H1 (cell line): ENCODE measurements at regions not wholly inside any gene's neighbourhood (a gene's known extent, or its start where the extent isn't known, plus 50 kb on each side); places are given as distances from the start of the nearest gene placed in this dataset.

Experiments used
- CTCF ChIA-PET: fragments of 300-600 bp; sonication (Branson Sonifier 250); formaldehyde crosslinking; loops from one replicate; lab custom pipeline; 2021; ENCODE audit not compliant: partially characterized antibody; lab: Charles Lee
- POLR2A ChIA-PET: fragments of 300-600 bp; sonication (Branson Sonifier 250); formaldehyde crosslinking; loops from one replicate; lab custom pipeline; 2021; ENCODE audit warnings: inconsistent platforms; ENCODE audit not compliant: partially characterized antibody; lab: Charles Lee
- DNase-seq, 2 experiments: peaks; one replicate each; pipeline versions ENCODE4 v3.0.0 to v3.0.0-alpha.2; 2010 to 2022; ENCODE audit warnings: low spot score in 2 of 2, low read depth in 1 of 2, mixed read lengths in 1 of 2
- FAIRE-seq: peaks from 2 replicates; lab custom pipeline; 2011; peaks lifted over from hg19 to GRCh38; lab: Jason Lieb, UNC
- H2AFZ ChIP-seq: 2 replicates; pipeline ENCODE4 v1.8.1; 2012; ENCODE audit warnings: low read length, inconsistent platforms
- H2AK5ac ChIP-seq: 2 replicates; pipeline ENCODE4 v1.6.1; 2013; ENCODE audit warnings: low read depth, low read length
- H2BK120ac ChIP-seq: replicated peaks from 2 replicates; pipeline ENCODE3; 2013; ENCODE audit warnings: low read depth, low read length, inconsistent platforms
- H2BK12ac ChIP-seq: 2 replicates; pipeline ENCODE4 v1.6.1; 2013; ENCODE audit warnings: low read depth, low read length
- H2BK15ac ChIP-seq: 2 replicates; pipeline ENCODE4 v1.6.1; 2013; ENCODE audit warnings: low read length
- H2BK20ac ChIP-seq: 2 replicates; pipeline ENCODE4 v1.6.1; 2013; ENCODE audit warnings: low read length
- H2BK5ac ChIP-seq: 2 replicates; pipeline ENCODE4 v1.6.1; 2013; ENCODE audit warnings: low read depth, low read length
- H3K14ac ChIP-seq: 2 replicates; pipeline ENCODE4 v1.6.1; 2013; ENCODE audit warnings: inconsistent platforms; ENCODE audit not compliant: insufficient read length
- H3K18ac ChIP-seq: 2 replicates; pipeline ENCODE4 v1.6.1; 2013; ENCODE audit warnings: low read length; ENCODE audit errors: extremely low read depth
- H3K23ac ChIP-seq: 2 replicates; pipeline ENCODE4 v1.6.1; 2013; ENCODE audit warnings: inconsistent platforms; ENCODE audit not compliant: insufficient read length
- H3K23me2 ChIP-seq: 2 replicates; pipeline ENCODE4 v1.6.1; 2013; ENCODE audit warnings: low read depth, low read length
- H3K27ac ChIP-seq: 2 replicates; pipeline ENCODE4 v1.6.1; 2011; ENCODE audit warnings: low read depth, low read length, inconsistent platforms
- H3K27me3 ChIP-seq, 4 experiments: replicated peaks in 1 of 4; 1 replicate in 1 of 4; 2 replicates in 3 of 4; pipeline versions ENCODE4 v1.6.1 to v1.8.1; 2011 to 2013; ENCODE audit warnings: low read length in 3 of 4, mild to moderate bottlenecking in 3 of 4, inconsistent platforms in 2 of 4, mixed read lengths in 2 of 4, moderate library complexity in 1 of 4; ENCODE audit not compliant: control insufficient read depth in 3 of 4, insufficient read depth in 3 of 4; ENCODE audit errors: extremely low read depth in 1 of 4
- H3K36me3 ChIP-seq, 4 experiments: 2 replicates each; pipeline versions ENCODE4 v1.6.1 to v1.8.1; 2011 to 2013; ENCODE audit warnings: mild to moderate bottlenecking in 4 of 4, low read length in 3 of 4, moderate library complexity in 2 of 4, control low read depth in 1 of 4, inconsistent platforms in 1 of 4; ENCODE audit not compliant: insufficient read depth in 4 of 4, control insufficient read depth in 2 of 4
- H3K4ac ChIP-seq: replicated peaks from 2 replicates; pipeline ENCODE3; 2013; ENCODE audit warnings: low read length, low read depth, mixed read lengths, inconsistent platforms; ENCODE audit not compliant: insufficient read length
- H3K4me1 ChIP-seq, 4 experiments: replicated peaks in 1 of 4; 1 replicate in 1 of 4; 2 replicates in 3 of 4; pipeline versions ENCODE4 v1.6.1 to v1.8.1; 2011 to 2013; ENCODE audit warnings: low read length in 3 of 4, inconsistent platforms in 2 of 4, mixed read lengths in 1 of 4; ENCODE audit not compliant: insufficient read depth in 4 of 4, control insufficient read depth in 3 of 4
- H3K4me2 ChIP-seq, 2 experiments: 2 replicates each; pipeline versions ENCODE4 v1.6.1 to v1.8.1; 2011 to 2013; ENCODE audit warnings: low read depth in 2 of 2, low read length in 2 of 2, control low read depth in 1 of 2, inconsistent platforms in 1 of 2, mild to moderate bottlenecking in 1 of 2; ENCODE audit not compliant: insufficient read depth in 1 of 2
- H3K4me3 ChIP-seq, 4 experiments: fragments of 200-600, 300-600 bp in 1 of 4; sonication (generic), shearing (Covaris generic), sonication (Bioruptor Twin) in 1 of 4; 2 replicates each; pipeline versions ENCODE4 v1.5.1 to v1.8.1; 2011 to 2016; ENCODE audit warnings: low read length in 4 of 4, low read depth in 3 of 4, control low read depth in 2 of 4, inconsistent platforms in 2 of 4, mild to moderate bottlenecking in 2 of 4, mixed read lengths in 1 of 4, moderate library complexity in 1 of 4; ENCODE audit not compliant: insufficient read depth in 2 of 4; ENCODE audit errors: extremely low read depth in 1 of 4
- H3K56ac ChIP-seq: replicated peaks from 2 replicates; pipeline ENCODE3; 2013; ENCODE audit warnings: low read depth, mild to moderate bottlenecking, mixed read lengths, low read length, inconsistent platforms; ENCODE audit not compliant: insufficient read length
- H3K79me1 ChIP-seq: 2 replicates; pipeline ENCODE4 v1.6.1; 2013; ENCODE audit warnings: low read depth, low read length, control low read depth
- H3K79me2 ChIP-seq, 2 experiments: 2 replicates each; pipeline versions ENCODE4 v1.6.1 to v1.8.1; 2012 to 2013; ENCODE audit warnings: low read length in 2 of 2, mild to moderate bottlenecking in 2 of 2, inconsistent platforms in 1 of 2; ENCODE audit not compliant: insufficient read depth in 2 of 2, control insufficient read depth in 1 of 2
- H3K9ac ChIP-seq, 4 experiments: replicated peaks in 1 of 4; 1 replicate in 1 of 4; 2 replicates in 3 of 4; pipeline versions ENCODE4 v1.6.1 to v1.8.1; 2011 to 2013; ENCODE audit warnings: low read depth in 3 of 4, low read length in 3 of 4, control low read depth in 2 of 4, mild to moderate bottlenecking in 2 of 4, moderate library complexity in 2 of 4, inconsistent platforms in 1 of 4; ENCODE audit errors: extremely low read depth in 1 of 4
- H3K9me3 ChIP-seq, 2 experiments: 2 replicates each; pipeline versions ENCODE4 v1.6.1 to v1.8.1; 2012 to 2013; ENCODE audit warnings: mild to moderate bottlenecking in 2 of 2, moderate library complexity in 2 of 2, control low read depth in 1 of 2, inconsistent platforms in 1 of 2, low read depth in 1 of 2, low read length in 1 of 2, mixed read lengths in 1 of 2; ENCODE audit not compliant: insufficient read depth in 2 of 2
- H4K20me1 ChIP-seq, 2 experiments: replicated peaks in 1 of 2; 2 replicates each; pipeline versions ENCODE3 to v1.8.1; 2011 to 2013; ENCODE audit warnings: inconsistent platforms in 2 of 2, low read length in 2 of 2, mild to moderate bottlenecking in 1 of 2; ENCODE audit not compliant: insufficient read depth in 2 of 2, control insufficient read depth in 1 of 2
- H4K5ac ChIP-seq: 2 replicates; pipeline ENCODE4 v1.6.1; 2013; ENCODE audit warnings: low read length, low read depth, mixed read lengths, inconsistent platforms; ENCODE audit not compliant: insufficient read length
- H4K8ac ChIP-seq: 2 replicates; pipeline ENCODE4 v1.8.0; 2013; ENCODE audit warnings: mild to moderate bottlenecking, moderate library complexity, low read length, inconsistent platforms; ENCODE audit not compliant: insufficient read depth; ENCODE audit errors: extremely low read depth
- H4K91ac ChIP-seq: replicated peaks from 2 replicates; pipeline ENCODE3; 2013; ENCODE audit warnings: low read length, mixed read lengths, inconsistent platforms; ENCODE audit not compliant: insufficient read length
- BCL11A ChIP-seq, 2 experiments: IDR thresholded peaks; one replicate each; pipeline ENCODE4 v1.6.1; 2011; ENCODE audit warnings: low read depth in 2 of 2, low read length in 2 of 2, mild to moderate bottlenecking in 2 of 2
- CBX8 ChIP-seq: fragments of 300-800, 300-1000 bp; sonication (generic); IDR thresholded peaks from 2 replicates; pipeline ENCODE4 v1.7.1; 2016; ENCODE audit warnings: low read depth, low read length, borderline replicate concordance
- CTBP2 ChIP-seq: IDR thresholded peaks from 2 replicates; pipeline ENCODE4 v1.7.0; 2011; ENCODE audit warnings: borderline replicate concordance, mild to moderate bottlenecking, moderate library complexity, mixed read lengths, low read length; ENCODE audit not compliant: insufficient read depth, insufficient read length
- EP300 ChIP-seq, 2 experiments: IDR thresholded peaks; 1 replicate in 1 of 2; 2 replicates in 1 of 2; pipeline ENCODE4 v1.6.1; 2011 to 2012; ENCODE audit warnings: low read depth in 2 of 2, low read length in 2 of 2, mild to moderate bottlenecking in 2 of 2, borderline replicate concordance in 1 of 2, inconsistent platforms in 1 of 2, moderate library complexity in 1 of 2
- FOSL1 ChIP-seq: IDR thresholded peaks from 2 replicates; pipeline ENCODE4 v1.6.1; 2011; ENCODE audit warnings: mild to moderate bottlenecking, low read depth, low read length, moderate library complexity; ENCODE audit not compliant: insufficient read depth
- KDM5A ChIP-seq: fragments of 200-600 bp; IDR thresholded peaks from 2 replicates; pipeline ENCODE4 v1.7.1; 2012; ENCODE audit warnings: mild to moderate bottlenecking, low read length, inconsistent platforms, mixed read lengths
- NANOG ChIP-seq: IDR thresholded peaks from 2 replicates; pipeline ENCODE4 v1.6.1; 2011; ENCODE audit warnings: low read length, low read depth, mild to moderate bottlenecking, inconsistent platforms; ENCODE audit not compliant: insufficient read depth, poor library complexity, severe bottlenecking
- POLR2A ChIP-seq, 2 experiments: IDR thresholded peaks; 1 replicate in 1 of 2; 2 replicates in 1 of 2; pipeline ENCODE4 v1.6.1; 2011; ENCODE audit warnings: low read depth in 2 of 2, low read length in 2 of 2, mild to moderate bottlenecking in 2 of 2; ENCODE audit errors: control extremely low read depth in 1 of 2
- POU5F1 ChIP-seq: IDR thresholded peaks from 2 replicates; pipeline ENCODE4 v1.6.1; 2011; ENCODE audit warnings: low read depth, mild to moderate bottlenecking, low read length, moderate library complexity
- RNF2 ChIP-seq: fragments of 200-900, 300-1000 bp; sonication (generic); IDR thresholded peaks from 2 replicates; pipeline ENCODE4 v1.7.1; 2016; ENCODE audit warnings: borderline replicate concordance, low read depth, mild to moderate bottlenecking, antibody characterized with exemption, low read length; ENCODE audit not compliant: poor library complexity, severe bottlenecking; ENCODE audit errors: missing control alignments
- SP4 ChIP-seq: IDR thresholded peaks from 2 replicates; pipeline ENCODE4 v1.6.1; 2012; ENCODE audit warnings: low read length, inconsistent platforms
- whole genome bisulfite sequencing, 2 experiments: shearing (Covaris generic) in 1 of 2; methylation state at CpG; one replicate each; pipeline versions ENCODE4 v1.1.6 to v1.1.7; 2013 to 2015; ENCODE audit warnings: low lambda C conversion rate in 2 of 2, mixed read lengths in 2 of 2, inconsistent platforms in 1 of 2, low coverage in 1 of 2, missing lambda C conversion rate in 1 of 2; ENCODE audit not compliant: insufficient replicate concordance in 2 of 2, insufficient coverage in 1 of 2, insufficient read length in 1 of 2; ENCODE audit errors: extremely low coverage in 1 of 2, missing lambda C conversion rate in 1 of 2; 5-methylcytosine and 5-hydroxymethylcytosine counted together

GRCh38 chr2:150963336-150963735 is 298.3 kb downstream of the RBM43 start:
- no peaks in the 10 kb centered on the region for H3K79me2 ChIP-seq
- 88% methylated on average over 5 of the region's 5 CpGs; no CpG with 5 or more reads in 1 of the 2 experiments for WGBS, 2 experiments
- no peak for TF ChIP-seq SP4
- no peak for TF ChIP-seq NANOG
- no peak for TF ChIP-seq RNF2
- TF ChIP-seq BCL11A (IDR thresholded peaks at IDR 0.05; ENCODE audit: low read depth in 2 of 2, low read length in 2 of 2), result no peak
- TF ChIP-seq CBX8, result no peak
- no peak for TF ChIP-seq EP300 (IDR thresholded peaks at IDR 0.05; ENCODE audit: borderline replicate concordance in 1 of 2, low read depth in 2 of 2, low read length in 2 of 2)
- TF ChIP-seq KDM5A, result no peak
- TF ChIP-seq FOSL1, result no peak
- no peak for TF ChIP-seq POLR2A (IDR thresholded peaks at IDR 0.05; ENCODE audit: control extremely low read depth in 1 of 2, low read depth in 2 of 2, low read length in 2 of 2)
- no peak for TF ChIP-seq POU5F1
- TF ChIP-seq CTBP2, result no peak
- no peak for DNase-seq
- no peak overlapping the region for H2BK120ac ChIP-seq
- H3K14ac ChIP-seq, result no peak overlapping the region
- H2AK5ac ChIP-seq, result no peak overlapping the region
- H2AFZ ChIP-seq, result no peak overlapping the region
- no peaks in the 10 kb centered on the region for H4K20me1 ChIP-seq
- no peak overlapping the region for H4K8ac ChIP-seq
- ChIA-PET CTCF (no interaction called here), POLR2A (no interaction called here)
- no peak overlapping the region for H2BK12ac ChIP-seq
- no peak overlapping the region for H2BK20ac ChIP-seq
- no peaks in the 10 kb centered on the region for H3K4me1 ChIP-seq
- H3K27ac ChIP-seq, result no peak overlapping the region
- no peak for FAIRE-seq
- H3K56ac ChIP-seq, result no peak overlapping the region
- H3K36me3 ChIP-seq, result no peaks in the 10 kb centered on the region; a peak in 1 of 8 replicates
- no peaks in the 10 kb centered on the region for H3K27me3 ChIP-seq
- H4K5ac ChIP-seq, result no peak overlapping the region
- H3K4me2 ChIP-seq, result no peak overlapping the region
- H4K91ac ChIP-seq, result no peak overlapping the region
- no peaks in the 10 kb centered on the region for H3K79me1 ChIP-seq
- H3K23me2 ChIP-seq, result no peaks in the 10 kb centered on the region
- H2BK5ac ChIP-seq, result no peak overlapping the region
- H3K4me3 ChIP-seq, result no peak overlapping the region
- no peak overlapping the region for H3K4ac ChIP-seq
- no peak overlapping the region for H2BK15ac ChIP-seq
- H3K9me3 ChIP-seq, result peaks cover 0 to 12% of the 10 kb centered on the region in 2 experiments; a peak in 2 of 4 replicates
- no peak overlapping the region for H3K23ac ChIP-seq
- no peak overlapping the region for H3K18ac ChIP-seq
- H3K9ac ChIP-seq, result no peak overlapping the region
